ENCODE measurements at regions not wholly inside any gene's neighbourhood (a gene's known extent, or its start where the extent isn't known, plus 50 kb on each side); places are given as distances from the start of the nearest gene placed in this dataset.
A peak's percentile ranks its signal among the peaks of the same experiment; 100 is the strongest.
"Not testable (repeated sequence)": the region's sequence is repeated elsewhere in the genome, so short reads cannot be mapped to it uniquely, and the experiment has no call there.

- DNase-seq, result no peak
These were observed 55.2 kb downstream of the RPL22L1 start for GRCh38 chr3:170814822-170815221.

- DNase-seq, result no peak
These were observed 56.7 kb downstream of the RPL22L1 start for GRCh38 chr3:170813266-170813665.

DNA sequence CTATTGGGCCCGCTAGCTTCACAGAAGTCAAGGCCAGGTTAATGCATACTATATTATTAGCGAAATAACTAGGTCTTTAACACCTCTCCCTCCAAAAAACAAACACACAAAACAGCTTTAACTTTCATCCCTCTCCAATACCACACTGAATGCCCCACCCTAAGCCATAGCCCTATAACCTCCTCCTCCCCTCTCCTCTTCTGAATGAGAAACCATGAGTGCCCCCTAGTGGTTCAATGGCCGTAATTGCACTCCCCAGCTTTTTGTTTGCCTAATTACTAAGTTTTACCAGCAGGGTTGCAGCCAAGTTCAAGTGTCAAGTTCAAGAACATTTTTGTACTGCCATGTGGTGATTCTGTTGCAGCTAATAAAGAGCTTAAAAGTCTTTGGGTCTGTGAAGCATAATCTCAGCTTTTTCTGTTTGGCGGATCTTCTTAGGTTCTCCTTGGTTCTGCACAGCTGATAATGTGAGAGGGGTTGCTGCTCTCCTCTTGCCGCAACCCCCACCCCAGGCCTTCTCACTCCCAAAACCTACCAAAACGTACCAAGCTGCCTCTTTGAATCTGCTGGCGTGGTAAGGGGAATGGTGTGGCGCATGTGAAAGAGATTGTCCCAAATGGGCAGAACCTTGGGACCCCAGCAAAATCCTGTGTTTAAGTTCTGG lies 57.9 kb downstream of the RPL22L1 start:
- peak; percentile 73 for DNase-seq

DNA sequence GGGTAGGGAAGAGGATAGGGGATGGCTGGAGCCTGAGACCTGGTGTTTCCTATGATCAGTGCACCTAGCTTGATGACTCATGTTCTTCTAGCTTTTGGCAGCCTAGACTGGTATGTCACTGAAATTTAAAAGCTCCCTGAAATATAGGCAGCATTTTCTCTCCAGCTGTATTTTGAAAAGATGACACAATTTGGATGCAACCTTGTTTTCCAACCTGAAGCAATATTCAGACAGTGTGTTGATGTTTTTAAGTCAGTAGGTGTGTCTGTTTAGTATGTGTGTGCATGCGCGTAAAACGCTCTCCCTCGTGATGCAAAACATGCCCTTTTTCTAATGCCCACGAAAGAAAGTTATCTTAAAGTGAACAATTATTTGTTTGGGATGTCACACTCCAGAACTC lies 58.5 kb downstream of the RPL22L1 start:
- DNase-seq, result no peak

- no peak for DNase-seq
These were observed 60.0 kb downstream of the RPL22L1 start for GRCh38 chr3:170809975-170810357.

GRCh38 chr3:170809007-170809974 lies 60.7 kb downstream of the RPL22L1 start:
- DNase-seq, result peak; percentile 68

GRCh38 chr3:170808041-170808440 lies 62.0 kb downstream of the RPL22L1 start:
- DNase-seq, result no peak

- no peak for DNase-seq
These were observed 63.3 kb downstream of the RPL22L1 start for GRCh38 chr3:170806676-170807075.

- no peak for DNase-seq
These were observed 63.9 kb downstream of the RPL22L1 start for GRCh38 chr3:170806141-170806540.

GRCh38 chr3:170805296-170805695 lies 64.7 kb downstream of the RPL22L1 start:
- DNase-seq, result not testable (repeated sequence)

- DNase-seq, result not testable (repeated sequence)
These were observed 65.4 kb downstream of the RPL22L1 start for GRCh38 chr3:170804634-170805033.

- DNase-seq, result no peak
These were observed 65.9 kb downstream of the RPL22L1 start for GRCh38 chr3:170804078-170804477.

DNA sequence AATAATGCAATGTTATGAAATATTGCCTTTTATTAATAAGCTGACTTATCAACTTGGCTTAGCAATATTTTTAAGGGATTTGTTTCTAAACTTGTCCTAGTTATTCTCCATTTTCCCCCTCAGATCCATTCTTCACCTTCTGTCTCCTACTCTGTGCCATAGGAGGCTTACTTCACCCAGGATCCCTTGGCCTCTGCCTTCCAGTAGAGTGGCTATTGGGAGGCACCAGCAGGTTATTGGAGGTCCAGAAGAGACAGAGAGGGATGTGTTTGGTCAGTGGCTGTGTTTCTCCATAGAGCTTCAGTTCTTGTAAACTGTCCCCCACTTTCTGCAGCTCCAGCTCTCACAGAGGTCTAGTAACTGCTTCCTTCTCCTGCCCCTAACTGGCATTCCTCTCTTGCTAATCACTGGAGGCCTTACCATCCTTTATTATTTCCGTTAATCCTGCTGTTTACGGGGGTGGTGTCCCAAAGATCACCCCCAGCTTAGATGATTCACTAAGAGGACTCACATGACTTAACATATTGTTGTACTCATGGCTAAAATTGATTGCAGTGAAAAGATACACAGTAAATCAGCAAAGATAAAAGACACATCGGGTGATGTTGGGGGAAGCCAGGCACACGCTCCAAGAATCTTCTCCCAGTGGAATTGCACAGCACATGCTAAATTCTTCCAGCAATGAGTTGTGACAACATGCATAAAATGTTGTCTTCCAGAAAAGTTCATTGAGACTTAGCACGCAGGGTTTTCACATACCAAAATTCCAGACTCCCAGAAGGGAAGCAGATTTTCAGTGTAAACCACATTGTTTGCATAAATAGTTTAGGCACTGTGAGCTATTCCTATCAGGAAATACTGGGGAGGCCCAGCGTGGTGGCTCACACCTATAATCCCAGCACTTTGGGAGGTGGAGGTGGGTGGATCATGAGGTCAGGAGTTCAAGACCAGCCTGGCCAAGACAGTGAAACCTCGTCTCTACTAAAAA lies 67.5 kb downstream of the RPL22L1 start:
- DNase-seq, result no peak

DNA sequence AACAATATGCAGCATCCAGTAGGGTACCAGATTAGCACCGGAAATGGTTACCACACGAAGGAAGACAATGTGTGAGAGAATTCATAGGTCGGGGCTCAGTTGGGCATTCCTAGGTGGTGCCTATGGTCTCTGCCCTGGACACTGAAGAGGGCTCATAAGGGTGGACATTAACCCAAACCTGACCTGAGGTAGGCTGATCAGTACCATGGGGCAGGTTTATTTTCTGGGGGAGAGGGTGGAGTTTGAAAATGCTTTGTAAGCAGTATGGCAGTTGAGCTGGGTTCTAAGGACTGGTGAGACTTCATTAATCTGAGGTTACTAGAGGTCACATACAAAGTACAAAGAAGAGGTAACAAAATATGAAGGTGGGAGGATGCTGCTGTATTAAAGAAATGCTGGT lies 68.4 kb downstream of the RPL22L1 start:
- DNase-seq, result no peak

DNA sequence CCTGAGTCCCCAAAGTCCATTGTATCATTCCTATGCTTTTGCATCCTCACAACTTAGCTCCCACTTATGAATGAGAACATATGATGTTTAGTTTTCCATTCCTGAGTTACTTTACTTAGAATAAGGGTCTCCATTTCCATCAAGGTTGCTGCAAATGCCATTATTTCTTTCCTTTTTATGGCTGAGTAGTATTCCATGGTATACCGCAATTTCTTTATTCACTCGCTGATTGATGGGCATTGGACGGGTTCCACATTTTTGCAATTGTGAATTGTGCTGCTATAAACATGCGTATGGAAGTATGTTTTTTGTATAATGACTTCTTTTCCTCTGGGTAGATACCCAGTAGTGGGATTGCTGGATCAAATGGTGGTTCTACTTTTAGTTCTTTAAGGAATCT lies 69.7 kb downstream of the RPL22L1 start:
- not testable (repeated sequence) for DNase-seq

DNA sequence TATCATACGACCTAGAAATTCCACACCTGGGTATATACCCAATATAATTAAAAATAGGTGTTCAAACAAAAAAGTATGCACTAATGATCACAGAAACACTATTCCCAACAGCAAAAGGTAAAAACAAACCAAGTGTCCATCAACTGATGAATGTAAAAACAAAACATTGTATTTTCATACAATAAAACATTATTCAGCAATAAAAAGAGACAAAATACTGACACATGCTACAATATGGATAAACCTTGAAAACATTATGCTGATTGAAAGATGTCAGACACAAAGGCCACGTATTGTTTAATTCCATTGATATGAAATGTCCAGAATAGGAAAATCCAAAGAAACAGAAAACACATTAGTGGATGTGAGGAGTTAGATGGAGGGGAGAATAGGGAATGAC lies 71.0 kb downstream of the RPL22L1 start:
- no peak for DNase-seq

GRCh38 chr3:170797685-170798084 lies 72.3 kb downstream of the RPL22L1 start:
- no peak for DNase-seq

- DNase-seq, result no peak
These were observed 77.5 kb downstream of the RPL22L1 start for GRCh38 chr3:170792471-170792870.

- no peak for DNase-seq
These were observed 79.3 kb downstream of the RPL22L1 start for GRCh38 chr3:170790647-170791046.

- no peak for DNase-seq
These were observed 82.5 kb downstream of the RPL22L1 start for GRCh38 chr3:170787464-170787863.

GRCh38 chr3:170785454-170785853 lies 84.5 kb downstream of the RPL22L1 start:
- no peak for DNase-seq

DNA sequence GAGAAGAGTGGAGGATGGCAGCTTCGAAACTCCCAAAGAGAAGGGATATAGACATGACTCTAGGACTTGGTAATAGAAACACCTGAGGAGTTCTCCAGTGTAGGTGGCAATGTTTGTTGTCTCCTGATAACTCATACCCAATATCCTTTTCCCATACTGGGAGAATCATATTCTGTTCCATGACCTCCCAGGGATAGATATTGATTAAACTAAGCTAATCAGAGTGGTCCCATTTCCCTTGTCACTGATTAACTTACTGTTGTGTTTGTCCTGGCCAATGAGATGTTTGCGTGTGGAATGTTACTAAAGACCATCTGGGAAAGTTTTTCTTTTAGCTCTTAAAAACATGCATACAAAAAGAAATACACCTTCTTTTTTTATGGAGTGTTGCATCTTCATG lies 85.6 kb downstream of the RPL22L1 start:
- no peak for DNase-seq

- DNase-seq, result no peak
These were observed 89.0 kb downstream of the RPL22L1 start for GRCh38 chr3:170780955-170781354.

Data from NCI-H2227 treated with DMSO at 0.1 percent for 48 hours (cell line).